SK-N-MC (cell line): ENCODE measurements at regions not wholly inside any gene's neighbourhood (a gene's known extent, or its start where the extent isn't known, plus 50 kb on each side); places are given as distances from the start of the nearest gene placed in this dataset.

Experiments
- DNase-seq: peaks from one replicate; pipeline ENCODE4 v3.0.0-alpha.2; 2011; ENCODE audit warnings: low read depth, low spot score
- H3K27ac ChIP-seq: fragments of 200-600 bp; sonication (generic); 2 replicates; pipeline ENCODE4 v1.5.1; 2016; ENCODE audit warnings: mixed run types
- H3K36me3 ChIP-seq: fragments of 200-600 bp; sonication (generic); 2 replicates; pipeline ENCODE4 v1.6.1; 2017; ENCODE audit warnings: antibody characterized with exemption, low read length, mixed read lengths; ENCODE audit not compliant: insufficient read depth
- H3K4me3 ChIP-seq: fragments of 200-600 bp; sonication (generic); 2 replicates; pipeline ENCODE4 v1.5.1; 2016
- H3K9ac ChIP-seq: fragments of 200-600 bp; sonication (generic); 2 replicates; pipeline ENCODE4 v1.8.0; 2017; ENCODE audit warnings: mixed run types, mixed read lengths; ENCODE audit not compliant: insufficient read length
- H3K9me3 ChIP-seq: fragments of 200-600 bp; sonication (generic); 2 replicates; pipeline ENCODE4 v1.6.1; 2017; ENCODE audit warnings: low read depth, mild to moderate bottlenecking, antibody characterized with exemption, low read length, moderate library complexity, mixed read lengths
- EZH2 ChIP-seq: fragments of 200-600 bp; sonication (generic); IDR thresholded peaks from one replicate; pipeline ENCODE4 v1.6.1; 2017; ENCODE audit warnings: antibody characterized with exemption
- FOXP2 ChIP-seq: optimal IDR thresholded peaks from 2 replicates; pipeline ENCODE3; 2011; ENCODE audit warnings: mild to moderate bottlenecking, moderate library complexity; ENCODE audit not compliant: insufficient read depth; ENCODE audit errors: extremely low read length, control extremely low read depth
- POLR2AphosphoS5 ChIP-seq: IDR thresholded peaks from 2 replicates; pipeline ENCODE4 v1.6.1; 2012; ENCODE audit warnings: mild to moderate bottlenecking, low read depth, low read length, borderline replicate concordance

GRCh38 chr2:191508738-191509137 is 169.2 kb upstream of the NABP1 start:
- Histone ChIP-seq H3K27ac (no peak overlapping the region), H3K36me3 (no peaks in the 10 kb centered on the region), H3K9me3 (no peaks in the 10 kb centered on the region), H3K9ac (no peak overlapping the region), H3K4me3 (no peak overlapping the region)
- DNase-seq, result no peak
- no peak for TF ChIP-seq EZH2
- TF ChIP-seq POLR2AphosphoS5, result no peak
- no peak for TF ChIP-seq FOXP2

- no peaks in the 10 kb centered on the region for H3K9me3 ChIP-seq
- TF ChIP-seq EZH2 (no peak), POLR2AphosphoS5 (no peak), FOXP2 (no peak)
- H3K27ac ChIP-seq, result peak overlapping the region; percentile 48; the same call in 1 of the 2 replicates
- no peaks in the 10 kb centered on the region for H3K36me3 ChIP-seq
- no peak overlapping the region for H3K9ac ChIP-seq
- H3K4me3 ChIP-seq, result peak overlapping the region; percentile 32
- DNase-seq, result no peak
Measured at GRCh38 chr2:191512216-191512835, 165.6 kb upstream of the NABP1 start.

GRCh38 chr2:191512874-191513273 is 165.1 kb upstream of the NABP1 start:
- Histone ChIP-seq H3K9me3 (no peaks in the 10 kb centered on the region), H3K36me3 (no peaks in the 10 kb centered on the region), H3K27ac (peak overlapping the region; percentile 48; the same call in 1 of the 2 replicates), H3K4me3 (peak overlapping the region; percentile 32), H3K9ac (no peak overlapping the region)
- no peak for DNase-seq
- TF ChIP-seq POLR2AphosphoS5 (no peak), FOXP2 (no peak), EZH2 (no peak)

GRCh38 chr2:191514613-191515012 is 163.3 kb upstream of the NABP1 start:
- Histone ChIP-seq H3K9me3 (no peaks in the 10 kb centered on the region), H3K27ac (peak overlapping the region; percentile 50; the same call in 1 of the 2 replicates), H3K4me3 (peak overlapping the region; percentile 52), H3K9ac (peak overlapping the region; percentile 55), H3K36me3 (no peaks in the 10 kb centered on the region)
- TF ChIP-seq EZH2 (no peak), FOXP2 (no peak), POLR2AphosphoS5 (peak; percentile 36; the same call in 1 of the 2 replicates)
- no peak for DNase-seq

- no peak overlapping the region for H3K27ac ChIP-seq
- no peaks in the 10 kb centered on the region for H3K9me3 ChIP-seq
- H3K9ac ChIP-seq, result no peak overlapping the region
- no peaks in the 10 kb centered on the region for H3K36me3 ChIP-seq
- TF ChIP-seq EZH2, result no peak
- TF ChIP-seq POLR2AphosphoS5, result no peak
- no peak for TF ChIP-seq FOXP2
- DNase-seq, result no peak
- no peak overlapping the region for H3K4me3 ChIP-seq
Measured at GRCh38 chr2:191515551-191515950, 162.4 kb upstream of the NABP1 start.

GRCh38 chr2:191516260-191516659 is 161.7 kb upstream of the NABP1 start:
- Histone ChIP-seq H3K4me3 (no peak overlapping the region), H3K27ac (no peak overlapping the region), H3K9ac (peak overlapping the region; percentile 16), H3K36me3 (no peaks in the 10 kb centered on the region), H3K9me3 (no peaks in the 10 kb centered on the region)
- TF ChIP-seq EZH2 (no peak), POLR2AphosphoS5 (no peak), FOXP2 (no peak)
- no peak for DNase-seq

GRCh38 chr2:191521608-191522208 is 156.2 kb upstream of the NABP1 start:
- DNase-seq, result no peak

GRCh38 chr2:191522478-191523120 is 155.3 kb upstream of the NABP1 start:
- H3K27ac ChIP-seq, result no peak overlapping the region
- H3K4me3 ChIP-seq, result no peak overlapping the region
- H3K9ac ChIP-seq, result no peak overlapping the region
- DNase-seq, result no peak
- H3K36me3 ChIP-seq, result no peaks in the 10 kb centered on the region
- no peaks in the 10 kb centered on the region for H3K9me3 ChIP-seq
- TF ChIP-seq POLR2AphosphoS5, result no peak
- TF ChIP-seq EZH2, result no peak
- TF ChIP-seq FOXP2, result no peak

More at GRCh38 chr2:191521608-191522208, 156.2 kb upstream of the NABP1 start:
- H3K9ac ChIP-seq, result no peak overlapping the region
- H3K27ac ChIP-seq, result no peak overlapping the region
- no peaks in the 10 kb centered on the region for H3K36me3 ChIP-seq
- H3K4me3 ChIP-seq, result no peak overlapping the region
- TF ChIP-seq EZH2 (no peak), FOXP2 (no peak), POLR2AphosphoS5 (no peak)
- no peaks in the 10 kb centered on the region for H3K9me3 ChIP-seq
